Left forelimb (tissue), 1 donor: ENCODE measurements at regions not wholly inside any gene's neighbourhood (a gene's known extent, or its start where the extent isn't known, plus 50 kb on each side); places are given as distances from the start of the nearest gene placed in this dataset.
"Not testable (repeated sequence)": the region's sequence is repeated elsewhere in the genome, so short reads cannot be mapped to it uniquely, and the experiment has no call there.

Source experiments
- DNase-seq: peaks from one replicate; pipeline ENCODE4 v3.0.0-alpha.2; 2018; ENCODE audit warnings: low spot score

- peak; percentile 68 for DNase-seq
Observed at GRCh38 chr1:121519042-121519755, 334.4 kb downstream of the SRGAP2C start.

GRCh38 chr1:121519756-121520286 is 335.0 kb downstream of the SRGAP2C start:
- not testable (repeated sequence) for DNase-seq

GRCh38 chr1:121522061-121522759 is 337.4 kb downstream of the SRGAP2C start:
- DNase-seq = no peak

GRCh38 chr1:121523112-121523511 is 338.3 kb downstream of the SRGAP2C start:
- not testable (repeated sequence) for DNase-seq

GRCh38 chr1:121525355-121525754 is 340.6 kb downstream of the SRGAP2C start:
- no peak for DNase-seq

- not testable (repeated sequence) for DNase-seq
Observed at GRCh38 chr1:121528958-121529357, 344.2 kb downstream of the SRGAP2C start.

- not testable (repeated sequence) for DNase-seq
Observed at GRCh38 chr1:121530026-121530425, 345.3 kb downstream of the SRGAP2C start.

GRCh38 chr1:121531747-121532146 is 347.0 kb downstream of the SRGAP2C start:
- DNase-seq = not testable (repeated sequence)

GRCh38 chr1:121538148-121538547 is 353.4 kb downstream of the SRGAP2C start:
- DNase-seq = not testable (repeated sequence)

- no peak for DNase-seq
Observed at GRCh38 chr1:121538943-121539575, 354.3 kb downstream of the SRGAP2C start.

GRCh38 chr1:121543988-121544387 is 359.2 kb downstream of the SRGAP2C start:
- not testable (repeated sequence) for DNase-seq

- DNase-seq = no peak
Observed at GRCh38 chr1:121544500-121544899, 359.7 kb downstream of the SRGAP2C start.

- DNase-seq = not testable (repeated sequence)
Observed at GRCh38 chr1:121545899-121546298, 361.1 kb downstream of the SRGAP2C start.

- DNase-seq = no peak
Observed at GRCh38 chr1:121546830-121547591, 362.2 kb downstream of the SRGAP2C start.

- DNase-seq = not testable (repeated sequence)
Observed at GRCh38 chr1:121547726-121548125, 363.0 kb downstream of the SRGAP2C start.

- DNase-seq = not testable (repeated sequence)
Observed at GRCh38 chr1:121550817-121551216, 366.0 kb downstream of the SRGAP2C start.

- not testable (repeated sequence) for DNase-seq
Observed at GRCh38 chr1:121551491-121551890, 366.7 kb downstream of the SRGAP2C start.

- DNase-seq = not testable (repeated sequence)
Observed at GRCh38 chr1:121556560-121556959, 371.8 kb downstream of the SRGAP2C start.

- not testable (repeated sequence) for DNase-seq
Observed at GRCh38 chr1:121558034-121558433, 373.3 kb downstream of the SRGAP2C start.

- no peak for DNase-seq
Observed at GRCh38 chr1:121558514-121558913, 373.7 kb downstream of the SRGAP2C start.

GRCh38 chr1:121566346-121566745 is 381.6 kb downstream of the SRGAP2C start:
- no peak for DNase-seq

- DNase-seq = no peak
Observed at GRCh38 chr1:121569428-121569827, 384.7 kb downstream of the SRGAP2C start.
